HEK293 (cell line): ENCODE measurements at regions not wholly inside any gene's neighbourhood (a gene's known extent, or its start where the extent isn't known, plus 50 kb on each side); places are given as distances from the start of the nearest gene placed in this dataset.

ENCODE experiments used
- CTCF ChIA-PET: fragments of 350-600 bp; formaldehyde crosslinking; extraction: SDS; loops from one replicate; lab custom pipeline; 2021; ENCODE audit warnings: antibody characterized with exemption; lab: Yijun Ruan, JAX
- POLR2A ChIA-PET: fragments of 300-600 bp; formaldehyde crosslinking; extraction: SDS; loops from one replicate; lab custom pipeline; 2020; ENCODE audit warnings: antibody characterized with exemption, inconsistent platforms; lab: Yijun Ruan, JAX
- H3K27ac ChIP-seq: fragments of 200-500 bp; sonication (Bioruptor generic); 2 replicates; pipeline ENCODE4 v1.5.1; 2014; ENCODE audit warnings: low read depth, low read length, control low read depth, inconsistent platforms; ENCODE audit errors: extremely low read depth
- H3K36me3 ChIP-seq, 2 experiments: fragments of 200-500 bp in 1 of 2; sonication (Bioruptor generic) in 1 of 2; 1 replicate in 1 of 2; 2 replicates in 1 of 2; pipeline ENCODE4 v1.5.1; 2014 to 2017; ENCODE audit warnings: inconsistent platforms in 2 of 2, low read length in 2 of 2; ENCODE audit not compliant: control insufficient read depth in 2 of 2, insufficient read depth in 1 of 2
- H3K4me1 ChIP-seq: fragments of 200-500 bp; sonication (Bioruptor generic); 2 replicates; pipeline ENCODE4 v1.5.1; 2014; ENCODE audit warnings: mild to moderate bottlenecking, low read length, inconsistent platforms; ENCODE audit not compliant: control insufficient read depth, insufficient read depth
- H3K4me3 ChIP-seq: 2 replicates; pipeline ENCODE4 v1.5.1; 2011; ENCODE audit warnings: low read depth, mild to moderate bottlenecking, control low read depth, low read length, moderate library complexity
- H3K9me3 ChIP-seq: fragments of 200-500 bp; sonication (Bioruptor generic); 2 replicates; pipeline ENCODE4 v1.5.1; 2014; ENCODE audit warnings: low read depth, low read length, inconsistent platforms; ENCODE audit not compliant: control insufficient read depth, insufficient read depth
- EGR2 ChIP-seq: fragments of 450-650 bp; formaldehyde crosslinking; IDR thresholded peaks from 2 replicates; pipeline ENCODE4 v1.5.1; 2016; ENCODE audit warnings: low read depth, missing biosample characterization, missing genetic modification characterization
- HOXA7 ChIP-seq: sonication (generic); formaldehyde crosslinking; IDR thresholded peaks from 2 replicates; pipeline ENCODE4 v1.8.1; 2022; ENCODE audit warnings: missing genetic modification reagents, borderline replicate concordance
- SP7 ChIP-seq: fragments of 450-650 bp; formaldehyde crosslinking; IDR thresholded peaks from 2 replicates; pipeline ENCODE4 v1.5.1; 2016; ENCODE audit warnings: missing biosample characterization, missing genetic modification characterization
- ZBTB21 ChIP-seq: fragments of 450-650 bp; formaldehyde crosslinking; IDR thresholded peaks from 2 replicates; pipeline ENCODE4 v1.5.1; 2017; ENCODE audit warnings: missing biosample characterization, missing genetic modification characterization
- ZBTB6 ChIP-seq: fragments of 450-650 bp; formaldehyde crosslinking; IDR thresholded peaks from 2 replicates; pipeline ENCODE4 v1.5.1; 2017; ENCODE audit warnings: missing biosample characterization, missing genetic modification characterization
- ZNF121 ChIP-seq: fragments of 450-650 bp; formaldehyde crosslinking; IDR thresholded peaks from 2 replicates; pipeline ENCODE4 v1.5.1; 2016; ENCODE audit warnings: missing biosample characterization, missing genetic modification characterization
- ZNF133 ChIP-seq: fragments of 450-650 bp; formaldehyde crosslinking; IDR thresholded peaks from 2 replicates; pipeline ENCODE4 v1.5.1; 2016; ENCODE audit warnings: missing biosample characterization, missing genetic modification characterization
- ZNF2 ChIP-seq: fragments of 450-650 bp; formaldehyde crosslinking; IDR thresholded peaks from 2 replicates; pipeline ENCODE4 v1.5.1; 2016; ENCODE audit warnings: missing biosample characterization, missing genetic modification characterization
- ZNF501 ChIP-seq: fragments of 450-650 bp; formaldehyde crosslinking; IDR thresholded peaks from 2 replicates; pipeline ENCODE4 v1.5.1; 2016; ENCODE audit warnings: missing biosample characterization, missing genetic modification characterization
- ZNF626 ChIP-seq: fragments of 450-650 bp; sonication (Bioruptor Pico); formaldehyde crosslinking; IDR thresholded peaks from 2 replicates; pipeline ENCODE4 v1.5.1; 2018; ENCODE audit warnings: missing biosample characterization, missing genetic modification characterization, inconsistent platforms
- ZNF785 ChIP-seq: fragments of 450-650 bp; formaldehyde crosslinking; IDR thresholded peaks from 2 replicates; pipeline ENCODE4 v1.5.1; 2016; ENCODE audit warnings: missing biosample characterization, missing genetic modification characterization
- ZNF843 ChIP-seq: fragments of 450-650 bp; formaldehyde crosslinking; IDR thresholded peaks from 2 replicates; pipeline ENCODE4 v1.5.1; 2016; ENCODE audit warnings: missing biosample characterization, missing genetic modification characterization
- ZSCAN16 ChIP-seq: fragments of 450-650 bp; formaldehyde crosslinking; IDR thresholded peaks from 2 replicates; pipeline ENCODE4 v1.5.1; 2016; ENCODE audit warnings: missing biosample characterization, missing genetic modification characterization

- Histone ChIP-seq H3K4me1 (no peaks in the 10 kb centered on the region), H3K27ac (no peak overlapping the region), H3K9me3 (no peaks in the 10 kb centered on the region), H3K36me3 (no peaks in the 10 kb centered on the region), H3K4me3 (no peak overlapping the region)
- CTCF ChIA-PET = no interaction called here
- no peak for TF ChIP-seq ZBTB21 (tag by site-specific recombination)
- no peak for TF ChIP-seq EGR2 (tag by site-specific recombination)
- TF ChIP-seq ZBTB6 (tag by site-specific recombination) = no peak
- TF ChIP-seq SP7 (tag by site-specific recombination) = no peak
- TF ChIP-seq ZNF843 (tag by site-specific recombination) = no peak
- no peak for TF ChIP-seq ZNF121 (tag by site-specific recombination)
- no peak for TF ChIP-seq ZNF133 (tag by site-specific recombination)
- no peak for TF ChIP-seq ZSCAN16
- TF ChIP-seq ZNF2 (tag by site-specific recombination) = no peak
- TF ChIP-seq HOXA7 (CRISPR knock-in tag) = no peak
- no peak for TF ChIP-seq ZNF626 (tag by site-specific recombination)
- no peak for TF ChIP-seq ZNF785 (tag by site-specific recombination)
- no peak for TF ChIP-seq ZNF501 (tag by site-specific recombination)
- POLR2A ChIA-PET = no interaction called here
Observed at GRCh38 chr12:80988986-80989385, 51.3 kb upstream of the LIN7A start.
